Activated CD8-positive, alpha-beta memory T cell treated with anti-CD3 and anti-CD28 coated beads, Interleukin-2, amount 10 ng/mL, durations not matched to agents 7 days and 5 days (primary cell): ENCODE measurements at regions not wholly inside any gene's neighbourhood (a gene's known extent, or its start where the extent isn't known, plus 50 kb on each side); places are given as distances from the start of the nearest gene placed in this dataset.
"Not testable (repeated sequence)": the region's sequence is repeated elsewhere in the genome, so short reads cannot be mapped to it uniquely, and the experiment has no call there.

Experiments
- ATAC-seq: fragments of 150-1000 bp; cut with Tn5 transposase; one replicate; pipeline ENCODE4 v1.10.0; 2021; ENCODE audit warnings: moderate library complexity
- CTCF ChIA-PET: fragments of 350-600 bp; sonication (Branson Sonifier 250); formaldehyde crosslinking; loops from one replicate; lab custom pipeline; 2021; ENCODE audit warnings: antibody characterized with exemption; lab: Charles Lee
- DNase-seq: peaks from one replicate; pipeline ENCODE4 v3.0.0-alpha.2; 2020
- H3K27ac Mint-ChIP-seq: one replicate; pipeline ENCODE4 v1.8.0; 2021; ENCODE audit warnings: mild to moderate bottlenecking, mixed read lengths
- H3K27me3 Mint-ChIP-seq: one replicate; pipeline ENCODE4 v1.8.0; 2021; ENCODE audit warnings: mixed read lengths
- H3K36me3 Mint-ChIP-seq: one replicate; pipeline ENCODE4 v1.8.0; 2021; ENCODE audit warnings: mild to moderate bottlenecking, mixed read lengths
- H3K4me1 Mint-ChIP-seq: one replicate; pipeline ENCODE4 v1.8.0; 2021; ENCODE audit warnings: mixed read lengths
- H3K4me3 Mint-ChIP-seq: one replicate; pipeline ENCODE4 v1.8.0; 2021; ENCODE audit warnings: mild to moderate bottlenecking, moderate library complexity, mixed read lengths
- H3K9me3 Mint-ChIP-seq: one replicate; pipeline ENCODE4 v1.8.0; 2022; ENCODE audit warnings: low read depth, mixed read lengths

- no peaks in the 10 kb centered on the region for H3K4me1 Mint-ChIP-seq
- H3K27me3 Mint-ChIP-seq, result no peaks in the 10 kb centered on the region
- no peaks in the 10 kb centered on the region for H3K36me3 Mint-ChIP-seq
- H3K9me3 Mint-ChIP-seq, result peaks cover 5% of the 10 kb centered on the region
- H3K27ac Mint-ChIP-seq, result no peak overlapping the region
- no peak overlapping the region for H3K4me3 Mint-ChIP-seq
- ATAC-seq (no peak), DNase-seq (no peak)
- CTCF ChIA-PET, result no interaction called here
Observed at GRCh38 chr12:42922505-42922850, 332.9 kb upstream of the PRICKLE1 start.

GRCh38 chr12:42921741-42922504 lies 332.4 kb upstream of the PRICKLE1 start:
- CTCF ChIA-PET, result no interaction called here
- H3K9me3 Mint-ChIP-seq, result peaks cover 2% of the 10 kb centered on the region
- no peaks in the 10 kb centered on the region for H3K27me3 Mint-ChIP-seq

GRCh38 chr12:42919691-42920090 lies 330.1 kb upstream of the PRICKLE1 start:
- Mint-ChIP-seq H3K27me3 (no peaks in the 10 kb centered on the region), H3K27ac (no peak overlapping the region), H3K4me3 (no peak overlapping the region), H3K9me3 (no peaks in the 10 kb centered on the region), H3K4me1 (no peaks in the 10 kb centered on the region), H3K36me3 (no peaks in the 10 kb centered on the region)
- DNase-seq (no peak), ATAC-seq (no peak)
- CTCF ChIA-PET, result no interaction called here

More at GRCh38 chr12:42921741-42922504, 332.4 kb upstream of the PRICKLE1 start:
- Mint-ChIP-seq H3K4me1 (no peaks in the 10 kb centered on the region), H3K4me3 (no peak overlapping the region), H3K27ac (no peak overlapping the region), H3K36me3 (no peaks in the 10 kb centered on the region)
- DNase-seq (no peak), ATAC-seq (no peak)

- H3K4me3 Mint-ChIP-seq, result no peak overlapping the region
- no peak for ATAC-seq
- no peak for DNase-seq
- CTCF ChIA-PET, result no interaction called here
- H3K4me1 Mint-ChIP-seq, result no peaks in the 10 kb centered on the region
- no peaks in the 10 kb centered on the region for H3K27me3 Mint-ChIP-seq
- H3K9me3 Mint-ChIP-seq, result no peaks in the 10 kb centered on the region
- H3K27ac Mint-ChIP-seq, result no peak overlapping the region
- H3K36me3 Mint-ChIP-seq, result no peaks in the 10 kb centered on the region
Observed at GRCh38 chr12:42918443-42918842, 328.9 kb upstream of the PRICKLE1 start.

- H3K36me3 Mint-ChIP-seq, result no peaks in the 10 kb centered on the region
- no peak overlapping the region for H3K27ac Mint-ChIP-seq
- peaks cover 3% of the 10 kb centered on the region for H3K9me3 Mint-ChIP-seq
- no peak overlapping the region for H3K4me3 Mint-ChIP-seq
- DNase-seq (no peak), ATAC-seq (no peak)
- H3K4me1 Mint-ChIP-seq, result no peaks in the 10 kb centered on the region
- CTCF ChIA-PET, result no interaction called here
- no peaks in the 10 kb centered on the region for H3K27me3 Mint-ChIP-seq
Observed at GRCh38 chr12:42916143-42916542, 326.6 kb upstream of the PRICKLE1 start.

GRCh38 chr12:42915426-42915825 lies 325.9 kb upstream of the PRICKLE1 start:
- CTCF ChIA-PET, result no interaction called here
- Mint-ChIP-seq H3K9me3 (peaks cover 3% of the 10 kb centered on the region), H3K27me3 (no peaks in the 10 kb centered on the region), H3K4me1 (no peaks in the 10 kb centered on the region), H3K27ac (no peak overlapping the region), H3K36me3 (no peaks in the 10 kb centered on the region), H3K4me3 (no peak overlapping the region)
- DNase-seq, result no peak
- ATAC-seq, result no peak

GRCh38 chr12:42912367-42912766 lies 322.8 kb upstream of the PRICKLE1 start:
- H3K27me3 Mint-ChIP-seq, result no peaks in the 10 kb centered on the region
- no peak overlapping the region for H3K27ac Mint-ChIP-seq
- H3K36me3 Mint-ChIP-seq, result no peaks in the 10 kb centered on the region
- H3K4me3 Mint-ChIP-seq, result no peak overlapping the region
- peaks cover 3% of the 10 kb centered on the region for H3K9me3 Mint-ChIP-seq
- ATAC-seq (no peak), DNase-seq (no peak)
- no peaks in the 10 kb centered on the region for H3K4me1 Mint-ChIP-seq
- CTCF ChIA-PET, result no interaction called here

- no peaks in the 10 kb centered on the region for H3K36me3 Mint-ChIP-seq
- no peaks in the 10 kb centered on the region for H3K27me3 Mint-ChIP-seq
- H3K4me3 Mint-ChIP-seq, result no peak overlapping the region
- H3K4me1 Mint-ChIP-seq, result no peaks in the 10 kb centered on the region
- CTCF ChIA-PET, result no interaction called here
- no peak for ATAC-seq
- H3K27ac Mint-ChIP-seq, result no peak overlapping the region
- no peak for DNase-seq
- peaks cover 10% of the 10 kb centered on the region for H3K9me3 Mint-ChIP-seq
Observed at GRCh38 chr12:42910656-42911055, 321.1 kb upstream of the PRICKLE1 start.

GRCh38 chr12:42908712-42909111 lies 319.2 kb upstream of the PRICKLE1 start:
- Mint-ChIP-seq H3K36me3 (no peaks in the 10 kb centered on the region), H3K4me1 (no peaks in the 10 kb centered on the region), H3K4me3 (no peak overlapping the region), H3K27ac (no peak overlapping the region), H3K9me3 (peaks cover 11% of the 10 kb centered on the region), H3K27me3 (no peaks in the 10 kb centered on the region)
- CTCF ChIA-PET, result no interaction called here
- DNase-seq (no peak), ATAC-seq (no peak)

GRCh38 chr12:42906801-42907200 lies 317.3 kb upstream of the PRICKLE1 start:
- H3K4me3 Mint-ChIP-seq, H3K4me1 Mint-ChIP-seq, H3K27me3 Mint-ChIP-seq, H3K36me3 Mint-ChIP-seq, H3K9me3 Mint-ChIP-seq, H3K27ac Mint-ChIP-seq, CTCF ChIA-PET, DNase-seq, ATAC-seq: not testable (repeated sequence)

GRCh38 chr12:42905419-42905705 lies 315.8 kb upstream of the PRICKLE1 start:
- H3K27ac Mint-ChIP-seq, result no peak overlapping the region

GRCh38 chr12:42904683-42905418 lies 315.3 kb upstream of the PRICKLE1 start:
- ATAC-seq (no peak), DNase-seq (no peak)
- Mint-ChIP-seq H3K36me3 (no peaks in the 10 kb centered on the region), H3K27ac (no peak overlapping the region), H3K4me1 (no peaks in the 10 kb centered on the region), H3K9me3 (peaks cover 7% of the 10 kb centered on the region), H3K27me3 (no peaks in the 10 kb centered on the region), H3K4me3 (no peak overlapping the region)
- CTCF ChIA-PET, result no interaction called here

More at GRCh38 chr12:42905419-42905705, 315.8 kb upstream of the PRICKLE1 start:
- Mint-ChIP-seq H3K36me3 (no peaks in the 10 kb centered on the region), H3K4me1 (no peaks in the 10 kb centered on the region), H3K4me3 (no peak overlapping the region), H3K27me3 (no peaks in the 10 kb centered on the region), H3K9me3 (peaks cover 7% of the 10 kb centered on the region)
- ATAC-seq (no peak), DNase-seq (no peak)
- CTCF ChIA-PET, result no interaction called here

GRCh38 chr12:42903736-42904135 lies 314.2 kb upstream of the PRICKLE1 start:
- Mint-ChIP-seq H3K27me3 (no peaks in the 10 kb centered on the region), H3K36me3 (no peaks in the 10 kb centered on the region), H3K9me3 (peaks cover 7% of the 10 kb centered on the region), H3K4me1 (no peaks in the 10 kb centered on the region), H3K27ac (no peak overlapping the region), H3K4me3 (no peak overlapping the region)
- ATAC-seq (no peak), DNase-seq (no peak)
- CTCF ChIA-PET, result no interaction called here

- Mint-ChIP-seq H3K27ac (no peak overlapping the region), H3K9me3 (peaks cover 6% of the 10 kb centered on the region), H3K4me3 (no peak overlapping the region), H3K36me3 (no peaks in the 10 kb centered on the region), H3K27me3 (no peaks in the 10 kb centered on the region), H3K4me1 (no peaks in the 10 kb centered on the region)
- ATAC-seq (no peak), DNase-seq (no peak)
- CTCF ChIA-PET, result no interaction called here
Observed at GRCh38 chr12:42902001-42902400, 312.5 kb upstream of the PRICKLE1 start.
